H1 (cell line): ENCODE measurements at regions not wholly inside any gene's neighbourhood (a gene's known extent, or its start where the extent isn't known, plus 50 kb on each side); places are given as distances from the start of the nearest gene placed in this dataset.

ENCODE experiments used
- CTCF ChIA-PET: fragments of 300-600 bp; sonication (Branson Sonifier 250); formaldehyde crosslinking; loops from one replicate; lab custom pipeline; 2021; ENCODE audit not compliant: partially characterized antibody; lab: Charles Lee
- POLR2A ChIA-PET: fragments of 300-600 bp; sonication (Branson Sonifier 250); formaldehyde crosslinking; loops from one replicate; lab custom pipeline; 2021; ENCODE audit warnings: inconsistent platforms; ENCODE audit not compliant: partially characterized antibody; lab: Charles Lee
- DNase-seq, 2 experiments: peaks; one replicate each; pipeline versions ENCODE4 v3.0.0 to v3.0.0-alpha.2; 2010 to 2022; ENCODE audit warnings: low spot score in 2 of 2, low read depth in 1 of 2, mixed read lengths in 1 of 2
- FAIRE-seq: peaks from 2 replicates; lab custom pipeline; 2011; peaks lifted over from hg19 to GRCh38; lab: Jason Lieb, UNC
- H2AFZ ChIP-seq: 2 replicates; pipeline ENCODE4 v1.8.1; 2012; ENCODE audit warnings: low read length, inconsistent platforms
- H2AK5ac ChIP-seq: 2 replicates; pipeline ENCODE4 v1.6.1; 2013; ENCODE audit warnings: low read depth, low read length
- H2BK120ac ChIP-seq: replicated peaks from 2 replicates; pipeline ENCODE3; 2013; ENCODE audit warnings: low read depth, low read length, inconsistent platforms
- H2BK12ac ChIP-seq: 2 replicates; pipeline ENCODE4 v1.6.1; 2013; ENCODE audit warnings: low read depth, low read length
- H2BK15ac ChIP-seq: 2 replicates; pipeline ENCODE4 v1.6.1; 2013; ENCODE audit warnings: low read length
- H2BK20ac ChIP-seq: 2 replicates; pipeline ENCODE4 v1.6.1; 2013; ENCODE audit warnings: low read length
- H2BK5ac ChIP-seq: 2 replicates; pipeline ENCODE4 v1.6.1; 2013; ENCODE audit warnings: low read depth, low read length
- H3K14ac ChIP-seq: 2 replicates; pipeline ENCODE4 v1.6.1; 2013; ENCODE audit warnings: inconsistent platforms; ENCODE audit not compliant: insufficient read length
- H3K18ac ChIP-seq: 2 replicates; pipeline ENCODE4 v1.6.1; 2013; ENCODE audit warnings: low read length; ENCODE audit errors: extremely low read depth
- H3K23ac ChIP-seq: 2 replicates; pipeline ENCODE4 v1.6.1; 2013; ENCODE audit warnings: inconsistent platforms; ENCODE audit not compliant: insufficient read length
- H3K23me2 ChIP-seq: 2 replicates; pipeline ENCODE4 v1.6.1; 2013; ENCODE audit warnings: low read depth, low read length
- H3K27ac ChIP-seq: 2 replicates; pipeline ENCODE4 v1.6.1; 2011; ENCODE audit warnings: low read depth, low read length, inconsistent platforms
- H3K27me3 ChIP-seq, 4 experiments: replicated peaks in 1 of 4; 1 replicate in 1 of 4; 2 replicates in 3 of 4; pipeline versions ENCODE4 v1.6.1 to v1.8.1; 2011 to 2013; ENCODE audit warnings: low read length in 3 of 4, mild to moderate bottlenecking in 3 of 4, inconsistent platforms in 2 of 4, mixed read lengths in 2 of 4, moderate library complexity in 1 of 4; ENCODE audit not compliant: control insufficient read depth in 3 of 4, insufficient read depth in 3 of 4; ENCODE audit errors: extremely low read depth in 1 of 4
- H3K36me3 ChIP-seq, 4 experiments: 2 replicates each; pipeline versions ENCODE4 v1.6.1 to v1.8.1; 2011 to 2013; ENCODE audit warnings: mild to moderate bottlenecking in 4 of 4, low read length in 3 of 4, moderate library complexity in 2 of 4, control low read depth in 1 of 4, inconsistent platforms in 1 of 4; ENCODE audit not compliant: insufficient read depth in 4 of 4, control insufficient read depth in 2 of 4
- H3K4ac ChIP-seq: replicated peaks from 2 replicates; pipeline ENCODE3; 2013; ENCODE audit warnings: low read length, low read depth, mixed read lengths, inconsistent platforms; ENCODE audit not compliant: insufficient read length
- H3K4me1 ChIP-seq, 4 experiments: replicated peaks in 1 of 4; 1 replicate in 1 of 4; 2 replicates in 3 of 4; pipeline versions ENCODE4 v1.6.1 to v1.8.1; 2011 to 2013; ENCODE audit warnings: low read length in 3 of 4, inconsistent platforms in 2 of 4, mixed read lengths in 1 of 4; ENCODE audit not compliant: insufficient read depth in 4 of 4, control insufficient read depth in 3 of 4
- H3K4me2 ChIP-seq, 2 experiments: 2 replicates each; pipeline versions ENCODE4 v1.6.1 to v1.8.1; 2011 to 2013; ENCODE audit warnings: low read depth in 2 of 2, low read length in 2 of 2, control low read depth in 1 of 2, inconsistent platforms in 1 of 2, mild to moderate bottlenecking in 1 of 2; ENCODE audit not compliant: insufficient read depth in 1 of 2
- H3K4me3 ChIP-seq, 4 experiments: fragments of 200-600, 300-600 bp in 1 of 4; sonication (generic), shearing (Covaris generic), sonication (Bioruptor Twin) in 1 of 4; 2 replicates each; pipeline versions ENCODE4 v1.5.1 to v1.8.1; 2011 to 2016; ENCODE audit warnings: low read length in 4 of 4, low read depth in 3 of 4, control low read depth in 2 of 4, inconsistent platforms in 2 of 4, mild to moderate bottlenecking in 2 of 4, mixed read lengths in 1 of 4, moderate library complexity in 1 of 4; ENCODE audit not compliant: insufficient read depth in 2 of 4; ENCODE audit errors: extremely low read depth in 1 of 4
- H3K56ac ChIP-seq: replicated peaks from 2 replicates; pipeline ENCODE3; 2013; ENCODE audit warnings: low read depth, mild to moderate bottlenecking, mixed read lengths, low read length, inconsistent platforms; ENCODE audit not compliant: insufficient read length
- H3K79me1 ChIP-seq: 2 replicates; pipeline ENCODE4 v1.6.1; 2013; ENCODE audit warnings: low read depth, low read length, control low read depth
- H3K79me2 ChIP-seq, 2 experiments: 2 replicates each; pipeline versions ENCODE4 v1.6.1 to v1.8.1; 2012 to 2013; ENCODE audit warnings: low read length in 2 of 2, mild to moderate bottlenecking in 2 of 2, inconsistent platforms in 1 of 2; ENCODE audit not compliant: insufficient read depth in 2 of 2, control insufficient read depth in 1 of 2
- H3K9ac ChIP-seq, 4 experiments: replicated peaks in 1 of 4; 1 replicate in 1 of 4; 2 replicates in 3 of 4; pipeline versions ENCODE4 v1.6.1 to v1.8.1; 2011 to 2013; ENCODE audit warnings: low read depth in 3 of 4, low read length in 3 of 4, control low read depth in 2 of 4, mild to moderate bottlenecking in 2 of 4, moderate library complexity in 2 of 4, inconsistent platforms in 1 of 4; ENCODE audit errors: extremely low read depth in 1 of 4
- H3K9me3 ChIP-seq, 2 experiments: 2 replicates each; pipeline versions ENCODE4 v1.6.1 to v1.8.1; 2012 to 2013; ENCODE audit warnings: mild to moderate bottlenecking in 2 of 2, moderate library complexity in 2 of 2, control low read depth in 1 of 2, inconsistent platforms in 1 of 2, low read depth in 1 of 2, low read length in 1 of 2, mixed read lengths in 1 of 2; ENCODE audit not compliant: insufficient read depth in 2 of 2
- H4K20me1 ChIP-seq, 2 experiments: replicated peaks in 1 of 2; 2 replicates each; pipeline versions ENCODE3 to v1.8.1; 2011 to 2013; ENCODE audit warnings: inconsistent platforms in 2 of 2, low read length in 2 of 2, mild to moderate bottlenecking in 1 of 2; ENCODE audit not compliant: insufficient read depth in 2 of 2, control insufficient read depth in 1 of 2
- H4K5ac ChIP-seq: 2 replicates; pipeline ENCODE4 v1.6.1; 2013; ENCODE audit warnings: low read length, low read depth, mixed read lengths, inconsistent platforms; ENCODE audit not compliant: insufficient read length
- H4K8ac ChIP-seq: 2 replicates; pipeline ENCODE4 v1.8.0; 2013; ENCODE audit warnings: mild to moderate bottlenecking, moderate library complexity, low read length, inconsistent platforms; ENCODE audit not compliant: insufficient read depth; ENCODE audit errors: extremely low read depth
- H4K91ac ChIP-seq: replicated peaks from 2 replicates; pipeline ENCODE3; 2013; ENCODE audit warnings: low read length, mixed read lengths, inconsistent platforms; ENCODE audit not compliant: insufficient read length
- BRCA1 ChIP-seq: IDR thresholded peaks from 2 replicates; pipeline ENCODE4 v1.6.1; 2012; ENCODE audit warnings: low read depth, low read length, improper control_type of control experiment
- EGR1 ChIP-seq: IDR thresholded peaks from 2 replicates; pipeline ENCODE4 v1.6.1; 2011; ENCODE audit warnings: low read depth, low read length, borderline replicate concordance
- KDM1A ChIP-seq: fragments of 200-600, 300-600 bp; sonication (generic); IDR thresholded peaks from 2 replicates; pipeline ENCODE4 v1.7.1; 2016; ENCODE audit warnings: mild to moderate bottlenecking, low read length, borderline replicate concordance
- WGBS, 2 experiments: shearing (Covaris generic) in 1 of 2; methylation state at CpG; one replicate each; pipeline versions ENCODE4 v1.1.6 to v1.1.7; 2013 to 2015; ENCODE audit warnings: low lambda C conversion rate in 2 of 2, mixed read lengths in 2 of 2, inconsistent platforms in 1 of 2, low coverage in 1 of 2, missing lambda C conversion rate in 1 of 2; ENCODE audit not compliant: insufficient replicate concordance in 2 of 2, insufficient coverage in 1 of 2, insufficient read length in 1 of 2; ENCODE audit errors: extremely low coverage in 1 of 2, missing lambda C conversion rate in 1 of 2; 5-methylcytosine and 5-hydroxymethylcytosine counted together

DNA sequence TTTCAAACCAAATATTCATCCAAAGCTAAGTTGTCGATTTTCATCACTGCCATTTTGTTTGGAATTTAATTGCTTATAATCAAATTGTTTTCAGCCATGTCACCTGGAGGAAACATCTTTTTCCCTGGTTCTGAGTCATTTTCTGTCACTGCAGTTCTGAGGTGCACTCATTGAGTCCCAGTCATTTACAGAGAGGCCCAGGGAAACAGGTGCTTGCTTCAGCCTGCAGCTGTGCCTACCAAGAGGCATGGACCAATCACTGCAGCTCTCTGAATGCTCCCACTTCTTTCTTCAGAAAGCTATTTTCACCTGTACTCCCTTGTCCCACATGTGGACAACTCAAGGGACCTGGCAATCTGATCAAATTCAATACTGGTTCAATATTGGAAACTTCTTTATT is 308.1 kb downstream of the COG6 start:
- Histone ChIP-seq H2AK5ac (no peak overlapping the region), H3K36me3 (no peaks in the 10 kb centered on the region), H4K8ac (no peak overlapping the region), H3K56ac (no peak overlapping the region), H3K23ac (no peak overlapping the region), H3K14ac (no peak overlapping the region), H3K4me1 (no peaks in the 10 kb centered on the region), H3K4me2 (no peak overlapping the region), H3K18ac (no peak overlapping the region), H2BK12ac (no peak overlapping the region), H4K20me1 (no peaks in the 10 kb centered on the region), H3K23me2 (no peaks in the 10 kb centered on the region), H3K79me2 (no peaks in the 10 kb centered on the region), H3K4me3 (no peak overlapping the region), H4K91ac (no peak overlapping the region), H2BK15ac (no peak overlapping the region), H2BK120ac (no peak overlapping the region), H3K9ac (no peak overlapping the region), H3K27me3 (no peaks in the 10 kb centered on the region), H3K27ac (no peak overlapping the region), H3K9me3 (no peaks in the 10 kb centered on the region), H2AFZ (no peak overlapping the region), H3K79me1 (no peaks in the 10 kb centered on the region), H2BK5ac (no peak overlapping the region), H3K4ac (no peak overlapping the region), H2BK20ac (no peak overlapping the region), H4K5ac (no peak overlapping the region)
- POLR2A ChIA-PET, result no interaction called here
- DNase-seq (no peak), FAIRE-seq (no peak)
- CTCF ChIA-PET, result interaction anchor here (0.8 to 2.6 kb wide), 3 partner anchors 21 to 814 kb away, joined by 3 to 10 read pairs (median 3); no protein-coding TSS in a partner anchor
- 100% methylated on average over 1 of the region's 1 CpG; no CpG with 5 or more reads in 1 of the 2 experiments for WGBS, 2 experiments
- TF ChIP-seq BRCA1 (no peak), KDM1A (no peak), EGR1 (no peak)
